AG10803 (cell line): ENCODE measurements at regions not wholly inside any gene's neighbourhood (a gene's known extent, or its start where the extent isn't known, plus 50 kb on each side); places are given as distances from the start of the nearest gene placed in this dataset.

Experiments
- DNase-seq: peaks from one replicate; pipeline ENCODE4 v3.0.0; 2010; ENCODE audit warnings: low read depth
- H3K4me3 ChIP-seq: 2 replicates; pipeline ENCODE4 v1.5.1; 2011; ENCODE audit warnings: mild to moderate bottlenecking, low read length, control low read depth
- TF ChIP-seq, protein P1 (sequence below): conservative IDR thresholded peaks from 2 replicates; pipeline ENCODE4 v1.5.1; 2011; ENCODE audit warnings: mild to moderate bottlenecking, low read length, control low read depth, inconsistent platforms

DNA sequence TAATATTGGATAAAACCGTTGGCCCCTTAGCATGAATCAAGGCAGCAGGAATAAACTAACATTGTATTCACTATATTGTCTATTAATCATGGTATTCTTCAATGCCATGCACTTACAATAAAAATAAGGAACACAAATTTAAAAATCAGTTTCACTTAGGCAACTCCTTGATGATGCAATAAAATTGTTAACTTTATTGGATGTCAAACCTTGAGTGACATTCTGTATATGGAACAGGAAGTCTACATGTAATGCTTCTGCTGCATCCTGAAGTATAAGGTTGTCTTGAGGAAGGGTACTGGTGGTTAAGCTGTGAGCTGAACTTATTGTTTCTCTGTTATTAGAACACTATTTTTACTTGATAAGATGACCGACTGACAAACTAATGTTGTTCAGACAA, 605.5 kb downstream of the SATB2 start:
- no peak for DNase-seq
- TF ChIP-seq, protein P1, sequence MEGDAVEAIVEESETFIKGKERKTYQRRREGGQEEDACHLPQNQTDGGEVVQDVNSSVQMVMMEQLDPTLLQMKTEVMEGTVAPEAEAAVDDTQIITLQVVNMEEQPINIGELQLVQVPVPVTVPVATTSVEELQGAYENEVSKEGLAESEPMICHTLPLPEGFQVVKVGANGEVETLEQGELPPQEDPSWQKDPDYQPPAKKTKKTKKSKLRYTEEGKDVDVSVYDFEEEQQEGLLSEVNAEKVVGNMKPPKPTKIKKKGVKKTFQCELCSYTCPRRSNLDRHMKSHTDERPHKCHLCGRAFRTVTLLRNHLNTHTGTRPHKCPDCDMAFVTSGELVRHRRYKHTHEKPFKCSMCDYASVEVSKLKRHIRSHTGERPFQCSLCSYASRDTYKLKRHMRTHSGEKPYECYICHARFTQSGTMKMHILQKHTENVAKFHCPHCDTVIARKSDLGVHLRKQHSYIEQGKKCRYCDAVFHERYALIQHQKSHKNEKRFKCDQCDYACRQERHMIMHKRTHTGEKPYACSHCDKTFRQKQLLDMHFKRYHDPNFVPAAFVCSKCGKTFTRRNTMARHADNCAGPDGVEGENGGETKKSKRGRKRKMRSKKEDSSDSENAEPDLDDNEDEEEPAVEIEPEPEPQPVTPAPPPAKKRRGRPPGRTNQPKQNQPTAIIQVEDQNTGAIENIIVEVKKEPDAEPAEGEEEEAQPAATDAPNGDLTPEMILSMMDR = no peak
- no peak overlapping the region for H3K4me3 ChIP-seq

DNA sequence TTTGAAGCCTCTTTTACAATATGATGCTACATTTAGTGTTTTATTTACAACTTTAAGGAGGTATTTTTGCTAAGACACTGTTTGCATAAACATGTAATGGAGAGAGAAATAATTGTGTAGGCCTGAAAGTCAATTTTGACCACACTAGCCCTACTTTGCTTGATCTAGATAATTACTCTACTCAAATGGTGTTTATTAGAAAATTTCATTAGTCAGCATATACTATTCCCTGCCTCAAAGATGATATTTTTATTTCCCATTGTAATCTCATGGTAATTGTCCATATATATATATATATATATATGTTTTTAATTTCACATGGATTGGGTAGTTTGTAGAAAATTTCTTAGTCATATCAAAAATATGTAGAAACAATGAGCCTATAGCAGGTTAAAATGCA, 632.2 kb downstream of the SATB2 start:
- TF ChIP-seq, protein P1 = no peak
- no peak overlapping the region for H3K4me3 ChIP-seq
- DNase-seq = no peak

DNA sequence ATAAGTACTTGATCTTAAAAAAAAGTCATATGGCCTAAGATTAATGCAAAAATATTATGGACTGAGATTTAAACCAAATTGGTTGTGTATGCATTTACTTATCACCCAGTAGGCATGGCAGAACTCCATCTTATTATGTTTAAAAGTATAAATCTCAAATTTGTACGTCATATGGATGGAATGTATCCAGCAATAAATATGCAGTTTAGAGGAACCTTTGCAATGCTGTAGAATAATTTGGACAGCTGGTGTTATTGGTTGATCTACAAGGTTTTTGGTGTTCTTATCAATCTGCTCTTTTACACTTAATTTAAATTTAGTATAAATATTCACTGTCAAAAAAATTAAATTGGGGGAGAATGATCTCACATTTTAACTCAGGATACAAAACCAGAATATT, 640.2 kb downstream of the SATB2 start:
- H3K4me3 ChIP-seq = no peak overlapping the region
- TF ChIP-seq, protein P1 = no peak
- no peak for DNase-seq

DNA sequence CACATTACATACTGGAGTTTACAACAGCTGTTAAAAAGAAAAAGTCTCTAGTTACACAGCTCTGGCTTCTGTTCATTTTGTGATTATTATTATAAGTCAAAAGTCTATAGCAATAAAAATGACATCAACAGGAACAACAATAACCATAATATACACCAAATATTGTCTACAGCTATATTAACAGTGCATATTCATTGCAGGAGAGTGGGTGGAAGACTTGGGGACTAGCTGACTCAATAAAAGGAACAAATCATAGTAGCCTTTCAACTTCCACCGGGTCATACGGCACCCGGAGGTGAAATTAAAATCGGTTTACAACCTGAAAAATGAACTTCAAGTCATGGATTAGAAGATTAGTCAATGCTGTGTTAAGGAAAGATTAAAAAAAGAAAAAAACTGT, 642.1 kb downstream of the SATB2 start:
- TF ChIP-seq, protein P1 = no peak
- DNase-seq = no peak
- H3K4me3 ChIP-seq = no peak overlapping the region

DNA sequence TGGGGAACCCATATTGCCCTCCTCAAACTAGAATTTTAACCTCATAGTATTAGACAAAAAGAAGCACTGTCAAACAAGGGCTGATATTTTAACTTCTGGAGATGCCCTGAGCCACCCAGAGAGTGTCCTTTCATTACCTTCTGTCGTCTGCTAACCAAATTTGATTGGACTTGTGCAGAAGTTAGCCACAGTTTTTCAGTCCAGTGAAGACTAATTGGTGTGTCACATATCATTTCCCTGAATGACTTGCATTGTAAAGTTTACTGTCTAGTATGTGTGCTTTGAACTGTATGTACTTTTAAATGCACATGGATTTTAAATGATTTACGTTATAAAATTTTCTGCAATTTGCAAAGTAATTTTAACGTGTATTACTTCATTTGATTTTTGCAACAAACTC, 646.5 kb downstream of the SATB2 start:
- TF ChIP-seq, protein P1 = no peak
- H3K4me3 ChIP-seq = no peak overlapping the region
- DNase-seq = no peak

DNA sequence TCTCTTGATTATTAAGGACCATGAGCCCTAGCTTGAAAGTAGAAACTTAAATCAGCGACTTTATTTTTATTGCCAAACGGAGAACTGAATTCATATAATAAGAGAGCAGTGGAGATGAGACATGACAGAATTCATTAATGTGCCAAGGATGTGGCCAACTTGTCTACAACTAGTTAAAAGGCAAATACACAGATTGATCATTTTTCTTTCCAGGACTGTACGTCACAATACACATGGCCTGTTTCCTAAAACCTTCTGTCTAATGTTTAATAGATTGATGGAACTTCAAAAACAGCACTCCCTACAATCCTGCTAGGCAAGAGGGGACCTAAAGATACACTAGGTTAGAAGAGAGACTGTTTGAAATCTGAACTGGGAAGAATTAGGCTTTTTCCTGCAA, 647.8 kb downstream of the SATB2 start:
- H3K4me3 ChIP-seq = no peak overlapping the region
- TF ChIP-seq, protein P1 = no peak
- DNase-seq = no peak

DNA sequence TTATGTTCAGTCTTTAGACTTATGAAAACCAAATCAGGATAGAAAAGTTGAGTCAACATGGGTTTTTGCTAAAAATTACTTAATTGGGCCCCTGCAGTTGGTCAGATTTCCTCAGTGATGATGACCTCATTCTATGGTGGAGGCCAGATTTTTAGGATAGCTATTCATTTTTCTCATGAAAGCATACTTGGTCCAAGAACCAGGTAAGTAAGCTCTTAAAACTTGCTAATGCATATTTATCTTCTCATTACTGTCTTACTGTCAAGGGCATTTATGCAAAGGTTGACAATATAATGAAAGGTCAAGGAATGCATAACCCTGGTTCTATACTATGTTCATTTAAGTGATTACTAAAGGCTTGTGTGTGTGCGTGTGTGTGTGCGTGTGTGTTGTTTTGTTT, 650.6 kb downstream of the SATB2 start:
- no peak overlapping the region for H3K4me3 ChIP-seq
- TF ChIP-seq, protein P1 = no peak
- DNase-seq = peak; percentile 52
